ENCODE measurements at regions not wholly inside any gene's neighbourhood (a gene's known extent, or its start where the extent isn't known, plus 50 kb on each side); places are given as distances from the start of the nearest gene placed in this dataset. TPM values are rescaled to one million over a fixed set of nuclear protein-coding genes. Genes with fewer than 3 reads are reported as not detected.
"Not testable (repeated sequence)": the region's sequence is repeated elsewhere in the genome, so short reads cannot be mapped to it uniquely, and the experiment has no call there.

DNA sequence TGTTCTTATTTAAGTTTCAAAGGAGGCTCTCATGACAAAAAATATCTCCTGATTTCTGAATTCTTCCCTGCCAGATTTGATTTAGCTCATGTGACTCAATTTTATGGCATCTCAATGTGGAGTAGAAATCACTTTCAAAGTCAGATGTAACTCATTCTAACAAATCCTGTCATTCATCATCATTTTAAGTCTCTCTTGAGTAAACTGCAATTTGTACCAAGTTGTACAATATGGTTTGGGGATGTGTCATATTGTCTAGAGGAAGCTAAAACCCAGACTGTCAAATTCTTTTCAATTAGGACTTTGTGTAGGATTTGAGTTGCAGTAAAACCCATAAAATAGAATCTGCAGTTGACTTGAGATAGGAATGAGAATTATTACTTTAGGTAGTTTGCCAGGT, 2101.0 kb downstream of the NCAM2 start:
- DNase-seq, result peak; percentile 14

DNA sequence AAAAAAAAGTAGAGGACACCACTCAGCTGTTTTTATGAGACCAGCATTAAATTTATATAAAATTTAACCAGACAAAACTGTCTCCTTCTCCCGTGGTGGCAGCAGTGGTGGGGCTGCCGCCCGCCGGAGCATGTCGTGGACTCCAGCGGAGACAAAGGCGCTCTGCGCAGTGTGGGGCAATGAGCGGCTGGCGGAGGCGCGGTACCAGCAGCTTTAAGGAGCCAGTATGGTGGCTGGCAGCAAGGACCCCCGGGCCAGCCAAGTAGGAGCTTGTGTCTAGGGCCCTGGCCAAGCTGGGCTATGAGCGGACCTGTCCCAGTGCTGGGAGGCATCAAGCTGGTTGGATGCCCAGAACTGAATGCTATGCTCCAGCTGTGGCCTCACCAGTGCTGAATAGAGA, 2102.9 kb downstream of the NCAM2 start:
- DNase-seq, result no peak

DNA sequence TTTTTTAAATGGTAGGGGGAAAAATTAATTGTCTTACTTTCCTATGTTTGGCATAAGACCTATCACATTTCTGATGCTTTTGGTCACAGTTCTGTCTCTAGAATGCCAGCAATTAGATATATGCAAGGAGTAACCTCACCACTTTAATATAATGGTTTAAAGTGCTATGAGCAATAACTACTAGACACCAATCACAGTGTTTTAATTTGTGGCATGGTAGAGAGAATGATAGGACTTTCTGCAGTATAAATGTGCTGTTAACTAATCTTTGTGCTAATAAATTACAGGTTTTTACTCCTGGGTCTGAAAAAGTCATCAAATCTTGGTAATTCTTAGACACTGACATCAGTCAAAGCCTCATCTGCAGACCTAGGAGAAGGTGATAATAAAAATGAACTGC, 2110.3 kb downstream of the NCAM2 start:
- no peak for DNase-seq

DNA sequence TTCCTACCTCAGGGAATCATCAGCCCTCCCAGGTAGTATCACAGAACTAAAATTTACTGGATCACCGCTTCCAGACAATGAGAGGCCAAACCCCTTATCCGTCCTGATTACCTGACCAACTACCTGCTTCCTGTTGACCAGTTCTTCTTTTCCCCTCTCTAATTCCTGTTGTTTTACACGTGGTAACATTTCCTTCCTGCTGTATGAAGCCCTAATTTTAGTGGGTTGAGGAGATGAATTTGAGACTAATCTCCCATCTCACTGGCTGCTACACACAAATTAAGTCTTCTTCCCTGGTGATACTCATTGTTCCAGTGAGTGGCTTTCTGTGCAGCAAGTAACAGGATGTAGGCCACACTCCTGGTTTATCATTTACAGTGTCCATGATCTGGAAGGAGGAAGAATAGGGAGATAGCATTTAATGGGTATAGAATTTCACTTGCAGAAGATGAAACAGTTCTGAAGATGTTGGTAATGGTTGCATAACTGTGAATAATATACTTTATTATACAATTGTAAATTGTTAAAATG, 2112.9 kb downstream of the NCAM2 start:
- no peak for DNase-seq

DNA sequence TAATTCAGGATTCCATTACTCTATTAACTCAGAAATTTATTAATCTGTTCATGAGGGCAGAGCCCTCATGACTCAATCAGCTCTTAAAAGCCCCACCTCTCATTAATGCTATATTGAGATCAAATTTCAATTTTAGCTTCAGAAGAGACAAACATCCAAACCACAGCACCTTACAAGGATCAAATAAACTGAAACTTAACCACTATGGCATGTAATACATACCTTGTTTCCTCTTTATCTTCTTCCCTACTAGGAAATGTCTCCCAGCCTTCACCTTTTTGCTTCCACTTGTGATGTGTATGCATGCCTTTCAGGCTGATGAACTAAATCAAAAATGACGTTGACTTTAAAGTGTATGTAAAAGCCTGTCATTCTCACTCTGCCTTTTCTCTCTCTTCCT, 2121.3 kb downstream of the NCAM2 start:
- no peak for DNase-seq

DNA sequence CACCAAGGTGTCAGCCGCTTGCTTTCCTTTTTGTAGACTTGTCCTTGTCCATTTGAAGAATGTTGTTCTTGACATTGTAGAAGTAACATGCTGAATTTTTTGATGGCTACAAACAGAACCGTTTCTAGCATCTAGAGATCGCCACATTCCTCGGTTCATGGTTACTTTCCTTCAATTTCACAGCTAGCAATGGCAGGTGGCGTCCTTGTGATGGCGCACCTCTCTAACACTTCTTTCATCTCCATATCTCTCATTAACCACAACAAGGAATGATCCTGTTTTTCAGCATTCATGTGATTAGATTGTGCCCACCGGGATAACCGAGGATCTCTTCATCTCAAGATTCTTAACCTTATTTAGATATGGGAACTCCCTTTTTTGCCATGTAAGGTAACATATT, 2129.8 kb downstream of the NCAM2 start:
- no peak for DNase-seq

DNA sequence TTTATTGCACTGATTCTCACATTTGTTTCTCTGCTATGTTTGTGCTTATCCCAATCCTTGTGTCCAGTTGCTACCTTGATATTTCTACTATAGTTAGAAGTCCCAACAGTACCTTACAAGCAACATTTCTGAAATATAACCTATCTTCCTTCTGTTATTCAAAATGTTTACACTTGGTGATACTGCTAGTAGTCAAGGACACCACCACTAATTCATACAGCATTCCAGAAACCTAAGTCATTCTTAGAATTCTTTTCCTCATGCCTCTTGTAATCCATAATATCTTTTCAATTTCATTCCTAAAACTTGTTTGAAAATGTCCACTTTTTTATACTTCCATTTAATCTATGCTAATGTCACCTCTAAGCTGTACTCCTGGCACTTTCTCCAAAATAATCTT, 2132.1 kb downstream of the NCAM2 start:
- no peak for DNase-seq

DNA sequence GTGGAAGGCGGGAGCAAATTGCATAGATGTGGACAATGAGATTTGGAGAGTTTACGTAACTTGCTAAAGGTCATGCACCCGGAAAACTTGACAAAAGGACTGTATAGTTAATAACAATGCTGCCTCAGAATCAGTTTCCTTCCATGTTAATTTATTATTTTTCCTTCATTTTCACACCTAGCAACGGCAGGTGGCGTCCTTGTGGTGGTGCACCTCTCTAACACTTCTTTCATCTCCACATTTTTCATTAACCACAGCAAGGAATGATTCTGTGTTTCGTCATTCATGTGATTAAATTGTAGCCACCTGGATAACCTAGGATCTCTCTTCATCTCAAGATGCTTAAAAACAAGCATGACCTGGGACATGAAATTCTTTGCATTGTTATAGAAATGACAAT, 2133.0 kb downstream of the NCAM2 start:
- no peak for DNase-seq

DNA sequence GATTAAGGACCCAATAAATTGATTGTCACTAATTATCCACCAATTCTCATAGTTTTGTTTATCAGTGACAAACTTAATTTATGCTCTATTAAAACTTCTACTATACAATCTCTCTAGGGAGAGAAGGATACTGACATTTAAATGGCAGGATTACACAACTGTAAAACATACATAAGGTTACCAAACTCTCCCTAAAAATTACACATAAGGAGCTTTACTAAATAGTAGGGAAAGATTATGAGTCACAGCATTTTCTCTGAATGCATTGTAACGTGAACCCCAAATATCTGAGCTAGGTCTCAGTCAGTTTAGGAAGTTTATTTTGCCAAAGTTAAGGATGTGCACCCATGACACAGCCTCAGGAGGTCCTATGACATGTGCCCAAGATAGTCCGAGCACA, 2140.6 kb downstream of the NCAM2 start:
- no peak for DNase-seq

DNA sequence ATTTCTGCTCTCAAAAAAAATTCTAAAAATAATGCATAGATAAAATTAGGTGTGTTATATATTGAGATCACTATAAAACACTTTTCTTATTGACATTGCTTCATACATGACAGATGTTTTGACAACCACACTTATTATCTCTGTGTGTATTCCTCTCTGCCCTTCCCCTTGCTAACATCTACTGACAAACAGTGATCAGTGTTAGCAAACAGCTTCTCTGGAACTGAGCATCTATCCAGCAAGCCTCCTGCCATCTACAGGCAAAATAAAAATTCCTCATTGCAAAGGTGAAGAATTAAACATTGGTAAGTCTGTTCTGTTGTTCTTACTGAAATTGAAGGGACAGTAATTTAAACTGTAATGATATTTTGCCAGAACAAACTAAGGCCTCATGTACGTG, 2153.9 kb downstream of the NCAM2 start:
- DNase-seq, result no peak

DNA sequence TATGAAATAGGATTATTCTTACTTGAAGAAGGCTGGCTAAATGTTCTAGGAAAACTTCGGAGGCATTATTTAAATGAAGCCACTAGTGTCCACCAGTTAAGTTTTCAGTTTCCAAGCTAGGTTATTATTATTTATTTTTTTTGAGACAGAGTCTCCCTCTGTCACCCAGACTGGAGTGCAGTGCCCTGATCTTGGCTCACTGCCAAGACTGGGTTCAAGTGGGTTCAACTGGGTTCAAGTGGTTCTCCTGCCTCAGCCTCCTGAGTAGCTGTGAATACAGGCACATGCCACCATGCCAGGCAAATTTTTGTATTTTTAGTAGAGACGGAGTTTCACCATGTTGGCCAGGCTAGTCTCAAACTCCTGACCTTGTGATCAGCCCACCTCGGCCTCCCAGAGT, 2155.6 kb downstream of the NCAM2 start:
- DNase-seq, result not testable (repeated sequence)

DNA sequence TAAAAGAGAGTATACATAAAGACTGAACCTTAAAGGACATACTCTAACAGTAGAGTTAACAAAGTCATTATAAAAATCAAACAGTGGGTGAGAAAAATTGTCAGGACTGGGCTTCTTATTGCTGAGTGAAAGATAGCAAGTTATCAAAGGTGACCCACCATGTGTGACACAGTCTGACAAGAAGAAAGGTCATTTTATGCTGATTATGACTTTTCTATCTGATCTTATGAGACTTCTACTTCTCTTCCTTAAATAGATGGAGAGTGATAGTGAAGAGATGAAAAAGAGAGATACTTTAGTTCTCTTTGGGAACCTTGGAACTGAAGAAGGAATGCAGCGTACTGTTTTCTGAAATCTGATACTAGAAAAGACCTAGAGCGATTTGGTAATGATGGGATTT, 2157.1 kb downstream of the NCAM2 start:
- DNase-seq, result no peak

DNA sequence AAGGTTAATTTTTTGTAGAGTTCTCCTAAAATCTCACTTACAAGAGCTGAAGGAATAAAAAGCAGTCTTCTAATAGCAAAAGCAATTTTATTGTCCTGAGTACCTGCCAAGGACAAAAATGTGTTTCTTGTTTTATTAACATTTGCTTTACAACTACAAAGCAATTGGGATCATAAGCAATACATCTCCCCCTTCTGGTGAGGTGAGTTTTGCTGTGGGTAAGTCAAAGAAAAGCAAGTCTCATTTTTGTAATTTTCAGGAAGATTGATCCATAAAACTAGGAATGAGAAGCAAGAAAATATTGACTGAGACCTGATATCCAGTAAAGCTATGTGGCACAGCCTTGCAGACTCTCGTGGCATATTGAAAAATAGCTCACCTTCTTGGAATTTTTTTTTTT, 2162.7 kb downstream of the NCAM2 start:
- DNase-seq, result no peak

DNA sequence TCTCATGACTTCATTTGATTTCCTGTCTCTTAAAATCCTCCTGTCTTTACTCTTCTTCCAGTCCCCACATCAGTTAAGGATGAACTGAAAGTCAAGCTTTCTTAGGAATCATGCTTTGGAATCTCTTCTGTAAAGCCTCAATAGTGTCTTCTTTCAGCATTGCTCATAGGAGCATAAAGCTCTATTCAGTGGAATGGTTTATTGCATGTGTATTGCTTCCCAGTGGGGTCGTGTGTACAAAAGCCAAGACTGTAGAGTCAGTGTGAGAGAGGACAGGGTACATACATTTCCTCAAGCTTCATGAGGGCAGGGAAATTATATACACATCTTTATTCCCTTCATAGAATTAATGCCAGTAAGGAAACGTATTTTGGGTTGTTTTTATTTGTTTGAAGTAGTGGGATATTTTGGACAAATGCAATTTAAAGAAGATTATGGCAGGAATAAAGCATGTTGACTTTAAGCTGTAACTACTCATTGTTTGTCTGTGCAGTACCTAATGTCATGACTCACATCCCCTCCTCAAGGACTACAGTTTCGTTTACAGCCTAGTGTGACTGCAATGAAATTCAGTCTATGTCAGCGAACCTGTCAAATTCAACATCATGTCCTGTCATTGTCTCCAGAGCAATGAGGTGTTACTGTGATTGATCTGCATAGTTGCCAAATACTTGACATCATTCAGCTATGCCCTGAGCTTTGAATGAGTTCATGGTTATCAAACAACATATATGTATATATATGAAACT, 2164.2 kb downstream of the NCAM2 start:
- no peak for DNase-seq

Small RNA genes lying in the stretch of these regions (small RNA-seq; reads per million reads assigned to genes)
- not detected for gene MIR6130 (ENCODE audit: low replicate concordance)
- not detected for gene RNU4-45P (ENCODE audit: low replicate concordance)
